ENCODE measurements at regions not wholly inside any gene's neighbourhood (a gene's known extent, or its start where the extent isn't known, plus 50 kb on each side); places are given as distances from the start of the nearest gene placed in this dataset.
"Not testable (repeated sequence)": the region's sequence is repeated elsewhere in the genome, so short reads cannot be mapped to it uniquely, and the experiment has no call there.

DNA sequence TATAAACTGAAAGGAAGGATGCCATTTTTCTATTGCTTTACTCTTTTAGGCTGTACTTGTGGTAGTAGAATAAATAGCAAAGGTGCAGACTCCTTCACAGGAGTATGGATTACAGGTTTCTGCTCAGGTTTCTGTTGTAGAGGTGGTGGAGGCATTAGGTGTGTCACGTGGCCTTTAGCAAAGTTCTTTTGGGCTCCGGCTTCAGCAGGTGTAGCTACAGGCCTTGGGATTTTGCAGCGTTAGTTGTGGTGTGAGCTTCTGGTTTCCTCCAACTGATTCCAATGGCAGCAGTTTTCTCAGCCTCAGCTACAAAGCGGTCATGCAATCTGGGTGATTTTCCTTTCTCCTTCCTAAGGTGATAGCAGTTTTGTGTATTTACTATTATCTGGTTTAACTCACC lies 255.8 kb upstream of the GK2 start:
- no peak for DNase-seq (ENCODE audit: low spot score)

GRCh38 chr4:79663141-79663540 lies 255.1 kb upstream of the GK2 start:
- no peak for TF ChIP-seq CTCF (IDR thresholded peaks at IDR 0.05; ENCODE audit: extremely low read depth, missing control alignments)
- no peak for DNase-seq (ENCODE audit: low spot score)

More for the DNA sequence above, 255.8 kb upstream of the GK2 start:
- TF ChIP-seq CTCF (IDR thresholded peaks at IDR 0.05; ENCODE audit: extremely low read depth, missing control alignments), result no peak

GRCh38 chr4:79662651-79663050 lies 254.6 kb upstream of the GK2 start:
- DNase-seq (ENCODE audit: low spot score), result no peak
- no peak for TF ChIP-seq CTCF (IDR thresholded peaks at IDR 0.05; ENCODE audit: extremely low read depth, missing control alignments)

- DNase-seq (ENCODE audit: low spot score), result no peak
- no peak for TF ChIP-seq CTCF (IDR thresholded peaks at IDR 0.05; ENCODE audit: extremely low read depth, missing control alignments)
These were observed 253.2 kb upstream of the GK2 start for GRCh38 chr4:79661196-79661595.

DNA sequence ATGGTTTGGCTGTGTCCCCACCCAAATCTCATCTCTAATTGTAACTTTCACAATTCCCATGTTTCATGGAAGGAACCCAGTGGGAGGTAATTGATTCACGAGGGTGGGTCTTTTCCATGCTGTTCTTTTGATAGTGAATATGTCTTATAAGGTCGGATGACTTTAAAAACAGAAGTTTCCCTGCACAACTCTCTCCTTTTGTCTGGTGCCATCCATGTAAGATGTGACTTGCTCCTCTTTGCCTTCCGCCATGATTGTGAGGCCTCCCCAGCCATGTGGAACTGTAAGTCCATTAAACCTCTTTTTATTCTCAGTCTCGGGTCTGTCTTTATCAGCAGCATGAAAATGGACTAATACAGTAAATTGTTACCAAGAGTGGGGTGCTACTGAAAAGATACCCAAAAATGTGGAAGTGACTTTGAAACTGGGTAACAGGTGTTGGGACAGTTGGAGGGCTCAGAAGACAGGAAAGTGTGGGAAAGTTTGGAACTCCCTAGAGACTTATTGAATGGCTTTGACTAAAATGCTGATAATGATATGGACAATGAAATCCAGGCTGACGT lies 251.4 kb upstream of the GK2 start:
- DNase-seq (ENCODE audit: low spot score), result not testable (repeated sequence)

DNA sequence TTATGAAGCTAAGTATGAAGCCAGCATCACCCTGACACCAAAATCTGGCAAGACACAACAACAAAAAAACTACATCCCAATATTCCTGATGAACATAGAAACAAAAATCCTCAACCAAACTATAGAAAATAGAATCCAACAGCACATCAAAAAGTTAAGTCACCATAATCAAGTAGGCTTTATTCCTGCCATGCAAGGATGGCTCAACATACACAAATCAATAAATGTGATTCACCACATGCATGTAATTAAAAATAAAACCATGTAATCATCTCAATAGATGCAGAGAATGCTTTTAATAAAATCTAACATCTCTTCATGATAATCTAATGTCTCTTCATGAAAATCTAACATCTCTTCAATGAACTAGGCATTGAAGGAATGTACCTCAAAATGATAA lies 249.4 kb upstream of the GK2 start:
- no peak for TF ChIP-seq CTCF (IDR thresholded peaks at IDR 0.05; ENCODE audit: extremely low read depth, missing control alignments)
- no peak for DNase-seq (ENCODE audit: low spot score)

GRCh38 chr4:79653871-79654270 lies 245.8 kb upstream of the GK2 start:
- no peak for TF ChIP-seq CTCF (IDR thresholded peaks at IDR 0.05; ENCODE audit: extremely low read depth, missing control alignments)
- no peak for DNase-seq (ENCODE audit: low spot score)

GRCh38 chr4:79652738-79653137 lies 244.7 kb upstream of the GK2 start:
- no peak for DNase-seq (ENCODE audit: low spot score)
- no peak for TF ChIP-seq CTCF (IDR thresholded peaks at IDR 0.05; ENCODE audit: extremely low read depth, missing control alignments)
